ENCODE measurements at regions not wholly inside any gene's neighbourhood (a gene's known extent, or its start where the extent isn't known, plus 50 kb on each side); places are given as distances from the start of the nearest gene placed in this dataset.

- POLR2A ChIA-PET, result no interaction called here
- CTCF ChIA-PET, result interaction anchor here (0.6 kb wide), 1 partner anchor 25 kb away, joined by 4 read pairs; no protein-coding TSS in a partner anchor
- TF ChIP-seq L3MBTL2 (conservative IDR thresholded peaks at IDR 0.05), result no peak
- TF ChIP-seq SUZ12 (IDR thresholded peaks at IDR 0.05), result no peak
- no peak for TF ChIP-seq TARDBP (IDR thresholded peaks at IDR 0.05)
- TF ChIP-seq HDGF (IDR thresholded peaks at IDR 0.05; ENCODE audit: borderline replicate concordance), result no peak
- no peak for TF ChIP-seq ZNF384 (IDR thresholded peaks at IDR 0.05)
- TF ChIP-seq FOXA1 (IDR thresholded peaks at IDR 0.05), result no peak
- TF ChIP-seq SP1 (IDR thresholded peaks at IDR 0.05), result no peak
- no peak for TF ChIP-seq ARNT (IDR thresholded peaks at IDR 0.05)
- no peak for TF ChIP-seq LEF1 (IDR thresholded peaks at IDR 0.05; ENCODE audit: borderline replicate concordance)
- no peak for DNase-seq (ENCODE audit: extremely low spot score)
Measured at GRCh38 chr7:51634025-51634424, 317.4 kb upstream of the COBL start.

GRCh38 chr7:51633596-51633995 is 317.0 kb upstream of the COBL start:
- CTCF ChIA-PET, result no interaction called here
- TF ChIP-seq L3MBTL2 (conservative IDR thresholded peaks at IDR 0.05) (no peak), FOXM1 (IDR thresholded peaks at IDR 0.05; ENCODE audit: borderline replicate concordance) (no peak), FOXA1 (IDR thresholded peaks at IDR 0.05) (no peak), SUZ12 (IDR thresholded peaks at IDR 0.05) (no peak), LEF1 (IDR thresholded peaks at IDR 0.05; ENCODE audit: borderline replicate concordance) (no peak), FOXK2 (IDR thresholded peaks at IDR 0.05) (no peak), SP1 (IDR thresholded peaks at IDR 0.05) (no peak), CTBP1 (IDR thresholded peaks at IDR 0.05; ENCODE audit: borderline replicate concordance) (no peak), ARNT (IDR thresholded peaks at IDR 0.05) (no peak), ELF4 (IDR thresholded peaks at IDR 0.05) (no peak), TARDBP (IDR thresholded peaks at IDR 0.05) (no peak), BHLHE40 (IDR thresholded peaks at IDR 0.05; ENCODE audit: borderline replicate concordance) (no peak), ZNF384 (IDR thresholded peaks at IDR 0.05) (no peak), HDGF (IDR thresholded peaks at IDR 0.05; ENCODE audit: borderline replicate concordance) (no peak), NFRKB (IDR thresholded peaks at IDR 0.05) (no peak)
- TF ChIP-seq, protein P1, sequence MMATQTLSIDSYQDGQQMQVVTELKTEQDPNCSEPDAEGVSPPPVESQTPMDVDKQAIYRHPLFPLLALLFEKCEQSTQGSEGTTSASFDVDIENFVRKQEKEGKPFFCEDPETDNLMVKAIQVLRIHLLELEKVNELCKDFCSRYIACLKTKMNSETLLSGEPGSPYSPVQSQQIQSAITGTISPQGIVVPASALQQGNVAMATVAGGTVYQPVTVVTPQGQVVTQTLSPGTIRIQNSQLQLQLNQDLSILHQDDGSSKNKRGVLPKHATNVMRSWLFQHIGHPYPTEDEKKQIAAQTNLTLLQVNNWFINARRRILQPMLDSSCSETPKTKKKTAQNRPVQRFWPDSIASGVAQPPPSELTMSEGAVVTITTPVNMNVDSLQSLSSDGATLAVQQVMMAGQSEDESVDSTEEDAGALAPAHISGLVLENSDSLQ (IDR thresholded peaks at IDR 0.05), result no peak
- POLR2A ChIA-PET, result no interaction called here
- no peak for DNase-seq (ENCODE audit: extremely low spot score)

DNA sequence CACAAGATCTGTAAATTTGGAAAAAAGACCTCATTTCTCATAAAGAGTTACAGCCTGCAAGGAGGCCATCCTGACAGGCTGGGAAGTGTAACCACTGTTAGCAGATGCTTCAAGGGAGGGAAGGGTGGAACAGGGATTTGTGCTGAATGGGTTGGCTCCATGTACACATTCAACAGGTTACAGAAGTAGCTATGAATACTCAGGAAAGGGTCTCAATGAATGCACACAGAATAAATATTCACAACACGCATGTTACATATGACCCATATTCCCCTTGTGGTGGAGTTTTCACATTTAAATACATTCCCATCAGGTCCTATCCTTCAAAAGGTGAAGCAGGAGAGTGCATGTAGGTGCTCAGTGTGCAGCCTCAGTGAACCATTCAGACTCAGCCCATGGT is 316.4 kb upstream of the COBL start:
- ChIA-PET POLR2A (no interaction called here), CTCF (no interaction called here)
- TF ChIP-seq ZNF384 (IDR thresholded peaks at IDR 0.05) (no peak), BHLHE40 (IDR thresholded peaks at IDR 0.05; ENCODE audit: borderline replicate concordance) (no peak), TARDBP (IDR thresholded peaks at IDR 0.05) (no peak)
- no peak for DNase-seq (ENCODE audit: extremely low spot score)

DNA sequence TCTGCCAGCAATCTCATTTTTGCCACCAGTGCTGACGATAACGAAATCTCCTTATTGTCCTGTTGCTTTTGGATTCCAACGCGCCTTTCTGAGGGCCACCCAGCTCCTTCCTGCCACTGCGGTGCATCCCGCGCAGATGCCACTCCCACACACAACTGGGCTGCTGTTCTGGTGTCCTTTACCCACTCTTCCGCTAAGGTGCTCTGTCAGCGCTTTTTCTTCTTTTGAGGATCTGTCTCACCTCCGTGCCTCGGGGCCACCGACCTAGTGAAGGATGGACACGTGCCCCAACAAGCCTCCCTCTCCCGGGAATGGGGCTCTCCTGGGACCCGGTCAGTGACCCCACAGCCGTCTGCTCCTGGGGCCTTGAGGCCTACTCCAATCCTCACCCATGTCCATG is 314.3 kb upstream of the COBL start:
- no peak for DNase-seq (ENCODE audit: extremely low spot score)
- ChIA-PET POLR2A (no interaction called here), CTCF (interaction anchor here (0.9 kb wide), 1 partner anchor 17 kb away, joined by 3 read pairs; no protein-coding TSS in a partner anchor)
- TF ChIP-seq HDGF (IDR thresholded peaks at IDR 0.05; ENCODE audit: borderline replicate concordance) (no peak), ZNF384 (IDR thresholded peaks at IDR 0.05) (no peak), TARDBP (IDR thresholded peaks at IDR 0.05) (no peak), FOXK2 (IDR thresholded peaks at IDR 0.05) (no peak), L3MBTL2 (conservative IDR thresholded peaks at IDR 0.05) (no peak), ELF4 (IDR thresholded peaks at IDR 0.05) (no peak), SP1 (IDR thresholded peaks at IDR 0.05) (no peak)

DNA sequence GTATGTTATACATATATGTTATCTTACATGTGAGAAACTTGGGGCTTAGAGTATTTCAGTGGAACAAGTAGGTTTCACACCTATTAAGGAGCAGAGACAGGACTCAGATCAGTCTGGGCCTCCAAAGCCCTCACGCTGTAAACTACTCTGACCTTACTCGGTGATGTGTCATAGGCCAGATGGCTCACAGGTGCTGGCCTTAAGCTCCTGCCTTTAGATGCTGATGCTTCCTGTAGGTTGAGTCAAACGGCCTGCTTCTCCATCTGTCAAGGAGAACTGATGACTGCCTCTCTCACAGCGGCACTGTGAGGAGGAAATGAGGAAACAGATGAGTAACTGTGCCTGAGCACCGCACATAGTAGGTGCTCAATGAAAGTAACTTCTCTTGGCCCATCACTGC is 312.6 kb upstream of the COBL start:
- TF ChIP-seq LEF1 (IDR thresholded peaks at IDR 0.05; ENCODE audit: borderline replicate concordance) (no peak), SP1 (IDR thresholded peaks at IDR 0.05) (no peak), SUZ12 (IDR thresholded peaks at IDR 0.05) (no peak), NFRKB (IDR thresholded peaks at IDR 0.05) (no peak)
- no peak for DNase-seq (ENCODE audit: extremely low spot score)
- ChIA-PET CTCF (no interaction called here), POLR2A (no interaction called here)

GRCh38 chr7:51621956-51622355 is 305.3 kb upstream of the COBL start:
- TF ChIP-seq L3MBTL2 (conservative IDR thresholded peaks at IDR 0.05) (no peak), ARNT (IDR thresholded peaks at IDR 0.05) (no peak), FOXM1 (IDR thresholded peaks at IDR 0.05; ENCODE audit: borderline replicate concordance) (no peak), TARDBP (IDR thresholded peaks at IDR 0.05) (no peak)
- CTCF ChIA-PET, result no interaction called here
- DNase-seq (ENCODE audit: extremely low spot score), result no peak
- POLR2A ChIA-PET, result no interaction called here

DNA sequence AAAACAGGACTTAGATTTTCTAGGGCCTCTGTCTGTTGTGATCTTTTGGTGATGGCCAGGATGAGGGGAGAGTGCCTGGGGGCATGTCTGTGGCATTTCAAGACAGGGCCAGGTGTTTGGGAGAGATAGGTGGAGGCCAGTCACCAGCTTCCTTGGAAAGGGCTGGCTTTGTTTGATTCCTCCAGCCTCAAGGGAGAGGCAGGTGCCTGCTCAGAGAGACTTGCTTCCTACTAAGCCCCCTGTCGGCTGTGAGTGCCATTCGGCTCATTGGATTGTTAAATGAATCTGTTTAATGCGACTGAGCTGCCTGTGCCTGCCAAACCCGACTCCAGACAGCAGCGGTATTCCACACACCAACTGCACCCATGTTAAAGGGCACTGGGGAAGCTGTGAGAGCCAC is 304.1 kb upstream of the COBL start:
- TF ChIP-seq L3MBTL2 (conservative IDR thresholded peaks at IDR 0.05), result no peak
- TF ChIP-seq FOXK2 (IDR thresholded peaks at IDR 0.05), result no peak
- TF ChIP-seq FOXM1 (IDR thresholded peaks at IDR 0.05; ENCODE audit: borderline replicate concordance), result no peak
- no peak for TF ChIP-seq ZNF384 (IDR thresholded peaks at IDR 0.05)
- no peak for TF ChIP-seq SUZ12 (IDR thresholded peaks at IDR 0.05)
- no peak for TF ChIP-seq NFRKB (IDR thresholded peaks at IDR 0.05)
- TF ChIP-seq, protein P1 (IDR thresholded peaks at IDR 0.05), result no peak
- TF ChIP-seq HDGF (IDR thresholded peaks at IDR 0.05; ENCODE audit: borderline replicate concordance), result no peak
- TF ChIP-seq BHLHE40 (IDR thresholded peaks at IDR 0.05; ENCODE audit: borderline replicate concordance), result no peak
- TF ChIP-seq FOXA1 (IDR thresholded peaks at IDR 0.05), result no peak
- no peak for TF ChIP-seq TARDBP (IDR thresholded peaks at IDR 0.05)
- no peak for TF ChIP-seq ELF4 (IDR thresholded peaks at IDR 0.05)
- no peak for TF ChIP-seq CTBP1 (IDR thresholded peaks at IDR 0.05; ENCODE audit: borderline replicate concordance)
- TF ChIP-seq SP1 (IDR thresholded peaks at IDR 0.05), result no peak
- TF ChIP-seq LEF1 (IDR thresholded peaks at IDR 0.05; ENCODE audit: borderline replicate concordance), result no peak
- ChIA-PET CTCF (interaction anchor here (0.8 to 0.9 kb wide), 2 partner anchors 15 kb away, joined by 3 to 4 read pairs; no protein-coding TSS in a partner anchor), POLR2A (no interaction called here)
- DNase-seq (ENCODE audit: extremely low spot score), result no peak

DNA sequence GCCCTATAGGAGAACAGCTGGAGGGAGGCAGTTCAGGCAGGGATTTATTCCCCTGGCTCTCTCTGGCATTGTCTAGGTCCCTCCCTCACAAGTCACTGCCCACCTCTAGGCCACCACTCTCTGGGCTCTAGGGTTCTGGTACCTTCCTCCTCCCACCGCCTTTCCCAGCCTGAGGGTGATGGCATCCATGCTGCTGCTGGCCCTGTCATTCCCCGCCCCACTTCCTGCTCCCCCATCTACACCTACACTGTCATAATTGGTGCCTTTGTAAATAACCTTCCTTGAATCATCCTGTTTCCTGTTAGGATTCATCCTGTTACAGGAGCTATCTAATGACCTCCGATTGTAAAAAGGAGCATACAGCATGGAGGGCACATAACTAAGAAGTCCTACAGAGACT is 303.3 kb upstream of the COBL start:
- CTCF ChIA-PET, result no interaction called here
- POLR2A ChIA-PET, result no interaction called here
- no peak for DNase-seq (ENCODE audit: extremely low spot score)
- TF ChIP-seq, protein P1 (IDR thresholded peaks at IDR 0.05), result no peak
- no peak for TF ChIP-seq FOXK2 (IDR thresholded peaks at IDR 0.05)
- no peak for TF ChIP-seq SUZ12 (IDR thresholded peaks at IDR 0.05)
- TF ChIP-seq LEF1 (IDR thresholded peaks at IDR 0.05; ENCODE audit: borderline replicate concordance), result no peak
- TF ChIP-seq ZNF384 (IDR thresholded peaks at IDR 0.05), result no peak
- TF ChIP-seq BHLHE40 (IDR thresholded peaks at IDR 0.05; ENCODE audit: borderline replicate concordance), result no peak
- TF ChIP-seq L3MBTL2 (conservative IDR thresholded peaks at IDR 0.05), result no peak
- TF ChIP-seq NFRKB (IDR thresholded peaks at IDR 0.05), result no peak

Measured in HEK293T (cell line).